ENCODE measurements at regions not wholly inside any gene's neighbourhood (a gene's known extent, or its start where the extent isn't known, plus 50 kb on each side); places are given as distances from the start of the nearest gene placed in this dataset.

DNA sequence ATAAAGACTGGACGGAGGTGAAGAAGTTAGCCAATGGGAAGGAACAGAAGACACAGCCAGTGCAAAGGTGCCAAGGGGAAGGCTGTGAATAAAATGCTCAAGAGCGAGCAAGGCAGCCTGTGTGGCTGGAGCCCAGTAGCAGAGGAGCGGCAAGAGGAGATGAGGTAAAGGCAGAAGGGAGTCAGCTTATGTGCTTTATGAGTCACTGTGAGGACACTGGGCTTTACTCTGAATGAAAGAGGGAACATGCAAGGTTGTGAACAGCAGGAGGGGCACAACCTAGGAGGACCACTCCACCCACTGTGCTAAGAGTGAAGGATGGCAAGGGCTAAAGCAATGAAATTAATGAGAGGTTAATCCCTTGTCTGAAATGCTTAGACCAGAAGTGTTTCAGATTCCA is 129.0 kb upstream of the ODAD2 start:
- Histone ChIP-seq H3K4me1 (peaks cover 4 to 10% (median 5%) of the 10 kb centered on the region in 4 donors), H3K36me3 (no peaks in the 10 kb centered on the region), H3K9me3 (no peaks in the 10 kb centered on the region), H3K4me3 (no peak overlapping the region), H3K27ac (no peak overlapping the region), H3K27me3 (no peaks in the 10 kb centered on the region)
- TF ChIP-seq POLR2AphosphoS5 (IDR thresholded peaks at IDR 0.05): no peak
- no peak for TF ChIP-seq POLR2A (IDR thresholded peaks at IDR 0.05)
- TF ChIP-seq, protein P1, sequence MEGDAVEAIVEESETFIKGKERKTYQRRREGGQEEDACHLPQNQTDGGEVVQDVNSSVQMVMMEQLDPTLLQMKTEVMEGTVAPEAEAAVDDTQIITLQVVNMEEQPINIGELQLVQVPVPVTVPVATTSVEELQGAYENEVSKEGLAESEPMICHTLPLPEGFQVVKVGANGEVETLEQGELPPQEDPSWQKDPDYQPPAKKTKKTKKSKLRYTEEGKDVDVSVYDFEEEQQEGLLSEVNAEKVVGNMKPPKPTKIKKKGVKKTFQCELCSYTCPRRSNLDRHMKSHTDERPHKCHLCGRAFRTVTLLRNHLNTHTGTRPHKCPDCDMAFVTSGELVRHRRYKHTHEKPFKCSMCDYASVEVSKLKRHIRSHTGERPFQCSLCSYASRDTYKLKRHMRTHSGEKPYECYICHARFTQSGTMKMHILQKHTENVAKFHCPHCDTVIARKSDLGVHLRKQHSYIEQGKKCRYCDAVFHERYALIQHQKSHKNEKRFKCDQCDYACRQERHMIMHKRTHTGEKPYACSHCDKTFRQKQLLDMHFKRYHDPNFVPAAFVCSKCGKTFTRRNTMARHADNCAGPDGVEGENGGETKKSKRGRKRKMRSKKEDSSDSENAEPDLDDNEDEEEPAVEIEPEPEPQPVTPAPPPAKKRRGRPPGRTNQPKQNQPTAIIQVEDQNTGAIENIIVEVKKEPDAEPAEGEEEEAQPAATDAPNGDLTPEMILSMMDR (IDR thresholded peaks at IDR 0.05): no peak
- WGBS, 2 donors: 94 to 96% methylated on average over 3 of the region's 3 CpGs
- DNase-seq (no peak), ATAC-seq (ENCODE audit: low FRiP score in 2 of 2) (no peak)

DNA sequence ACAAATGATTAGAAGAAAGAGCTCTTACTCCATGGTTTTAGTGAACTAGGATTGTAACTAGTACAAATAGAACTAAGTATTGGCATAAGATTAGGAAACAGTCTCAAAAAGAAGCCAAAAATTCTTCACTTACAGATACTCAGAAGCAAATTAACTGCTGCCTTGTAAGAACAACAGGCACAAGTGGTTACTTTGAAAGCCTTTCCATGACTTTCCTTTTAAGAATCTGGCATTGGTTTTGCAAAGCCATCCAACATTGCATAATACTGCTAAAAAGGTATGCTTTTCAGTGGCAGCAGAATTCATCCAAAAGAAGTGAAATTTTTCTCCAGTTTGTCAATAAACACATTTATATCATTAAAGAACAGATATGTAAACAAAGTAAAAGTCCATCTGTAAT is 126.8 kb upstream of the ODAD2 start:
- DNase-seq: no peak
- H3K4me3 ChIP-seq: no peak overlapping the region
- TF ChIP-seq EP300 (IDR thresholded peaks at IDR 0.05) (peak in 1 of 4 donors; percentile 9), POLR2AphosphoS5 (IDR thresholded peaks at IDR 0.05) (no peak)
- H3K27ac ChIP-seq: no peak overlapping the region
- peaks cover 4 to 10% (median 5%) of the 10 kb centered on the region in 4 donors for H3K4me1 ChIP-seq
- peak in 1 of 2 donors; percentile 49 for ATAC-seq (ENCODE audit: low FRiP score in 2 of 2)
- H3K27me3 ChIP-seq: no peaks in the 10 kb centered on the region
- no peaks in the 10 kb centered on the region for H3K36me3 ChIP-seq
- H3K9me3 ChIP-seq: no peaks in the 10 kb centered on the region

DNA sequence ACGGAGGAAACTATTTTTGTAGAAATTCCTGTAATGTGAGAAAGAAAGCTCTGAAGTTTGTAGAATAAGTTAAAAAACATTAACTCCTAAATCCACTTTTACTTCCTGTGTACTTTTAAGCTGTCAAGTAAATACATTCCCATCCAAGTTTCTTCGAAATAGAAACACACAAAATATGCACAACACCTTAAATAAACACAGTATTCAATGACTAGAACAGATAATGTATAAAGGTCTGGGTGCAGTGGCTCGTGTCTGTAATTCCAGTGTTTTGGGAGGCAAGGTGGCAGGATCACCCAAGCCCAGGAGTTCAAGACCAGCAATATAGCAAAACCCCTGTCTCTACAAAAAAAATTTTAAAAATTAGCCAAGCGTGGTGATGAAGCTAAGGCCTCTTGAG is 121.9 kb upstream of the ODAD2 start:
- 67 to 68% methylated on average over 4 of the region's 4 CpGs for WGBS, 2 donors
- TF ChIP-seq EP300 (IDR thresholded peaks at IDR 0.05) (no peak), POLR2AphosphoS5 (IDR thresholded peaks at IDR 0.05) (no peak), POLR2A (IDR thresholded peaks at IDR 0.05) (no peak)
- TF ChIP-seq, protein P1 (IDR thresholded peaks at IDR 0.05): no peak

DNA sequence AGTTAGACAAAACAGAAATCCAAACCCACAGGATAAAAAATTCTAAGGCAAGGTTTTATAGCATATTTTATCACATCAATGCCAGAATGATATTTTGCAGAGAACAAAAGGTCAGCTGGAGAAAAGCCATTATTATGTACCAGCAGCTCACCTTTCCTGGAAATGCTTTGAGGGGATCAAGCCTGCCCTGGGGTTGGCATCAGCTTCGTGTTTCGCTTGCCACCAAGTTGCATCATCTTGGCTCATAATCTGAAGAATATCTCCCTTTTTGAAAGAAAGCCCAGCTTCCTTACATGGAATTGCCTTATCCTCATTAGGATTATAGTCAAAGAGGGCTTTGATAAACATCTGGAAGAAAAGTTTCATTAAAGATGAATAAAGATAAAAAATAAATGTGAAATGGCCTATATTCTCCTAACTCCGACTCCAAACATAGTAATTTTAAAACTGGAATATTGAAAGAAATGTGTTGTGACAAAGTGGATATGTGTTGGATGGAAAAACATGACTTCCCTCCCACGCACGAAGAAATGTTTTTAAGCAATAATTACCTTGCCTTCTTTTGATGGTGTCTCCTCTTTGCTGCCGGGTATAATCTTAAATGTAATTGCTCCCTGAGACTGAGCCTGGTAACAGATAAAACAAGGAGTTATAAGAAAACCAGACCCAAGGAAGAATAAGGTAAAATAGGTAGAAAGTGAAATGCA is 121.3 kb upstream of the ODAD2 start:
- TF ChIP-seq POLR2AphosphoS5 (IDR thresholded peaks at IDR 0.05) (no peak), EP300 (IDR thresholded peaks at IDR 0.05) (no peak)
- TF ChIP-seq, protein P1 (IDR thresholded peaks at IDR 0.05): no peak
- H3K4me1 ChIP-seq: peaks cover 0 to 7% (median 4%) of the 10 kb centered on the region in 4 donors
- H3K4me3 ChIP-seq: no peak overlapping the region
- no peaks in the 10 kb centered on the region for H3K36me3 ChIP-seq
- H3K9me3 ChIP-seq: no peaks in the 10 kb centered on the region
- no peak for DNase-seq
- ATAC-seq (ENCODE audit: low FRiP score in 2 of 2): no peak
- H3K27ac ChIP-seq: no peak overlapping the region
- no peaks in the 10 kb centered on the region for H3K27me3 ChIP-seq
- WGBS, 2 donors: 74 to 79% methylated on average over 6 of the region's 6 CpGs

More for the DNA sequence above, 121.9 kb upstream of the ODAD2 start:
- H3K4me3 ChIP-seq: no peak overlapping the region
- DNase-seq (no peak), ATAC-seq (ENCODE audit: low FRiP score in 2 of 2) (no peak)
- H3K36me3 ChIP-seq: no peaks in the 10 kb centered on the region
- no peak overlapping the region for H3K27ac ChIP-seq
- H3K27me3 ChIP-seq: no peaks in the 10 kb centered on the region
- H3K9me3 ChIP-seq: no peaks in the 10 kb centered on the region
- H3K4me1 ChIP-seq: peaks cover 0 to 10% (median 5%) of the 10 kb centered on the region in 4 donors

DNA sequence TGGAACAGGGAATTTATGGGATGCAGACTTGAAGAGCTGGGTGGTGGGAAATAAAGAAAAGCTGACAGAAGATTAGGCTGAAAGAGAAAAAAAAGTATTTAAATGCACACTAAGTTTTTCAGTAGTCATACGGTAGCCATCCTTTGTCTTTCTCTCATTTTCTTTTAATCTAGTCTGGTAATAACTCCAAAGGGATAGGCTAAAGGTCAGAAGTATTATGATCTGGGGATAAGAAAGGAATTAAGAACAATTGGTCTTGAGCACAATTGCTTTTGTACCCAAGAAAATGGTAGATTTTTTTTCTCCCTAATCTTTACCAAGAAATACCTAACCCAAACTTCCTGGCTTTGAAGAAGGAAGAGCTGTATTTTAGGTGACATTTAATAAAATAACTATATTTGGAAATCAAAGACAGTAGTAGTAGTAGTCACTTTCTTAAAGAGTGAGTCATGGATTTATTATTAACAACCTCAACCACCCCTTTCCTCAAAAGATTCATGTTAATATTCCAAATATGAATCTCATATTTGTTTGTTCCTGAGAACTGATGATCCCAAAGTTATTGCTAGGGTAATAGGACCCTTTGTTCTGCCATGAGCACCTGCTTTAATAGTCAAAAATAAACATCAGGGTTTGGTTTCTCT is 120.2 kb upstream of the ODAD2 start:
- no peak overlapping the region for H3K27ac ChIP-seq
- TF ChIP-seq, protein P1 (IDR thresholded peaks at IDR 0.05): no peak
- TF ChIP-seq POLR2A (IDR thresholded peaks at IDR 0.05) (no peak), EP300 (IDR thresholded peaks at IDR 0.05) (no peak), POLR2AphosphoS5 (IDR thresholded peaks at IDR 0.05) (no peak)
- ATAC-seq (ENCODE audit: low FRiP score in 2 of 2): no peak

More for the DNA sequence above, 120.2 kb upstream of the ODAD2 start:
- no peak overlapping the region for H3K4me3 ChIP-seq
- H3K27me3 ChIP-seq: no peaks in the 10 kb centered on the region
- H3K36me3 ChIP-seq: no peaks in the 10 kb centered on the region
- WGBS, 2 donors: 75 to 85% methylated on average over 1 of the region's 1 CpG
- H3K4me1 ChIP-seq: no peaks in the 10 kb centered on the region
- H3K9me3 ChIP-seq: no peaks in the 10 kb centered on the region
- no peak for DNase-seq

Data from upper lobe of left lung (tissue), 6 donors.